Adrenal gland (tissue), 9 donors: ENCODE measurements at regions not wholly inside any gene's neighbourhood (a gene's known extent, or its start where the extent isn't known, plus 50 kb on each side); places are given as distances from the start of the nearest gene placed in this dataset.

Experiments used
- DNase-seq, 7 donors: peaks; one replicate each; pipeline ENCODE4 v3.0.0-alpha.2; 2019 to 2020
- H3K27ac ChIP-seq, 5 donors: fragments of 200-600 bp; sonication (generic) in 4 of 5; 1 replicate in 3 of 5; 2 replicates in 2 of 5; pipeline versions ENCODE4 v1.5.1 to v1.8.0; 2016 to 2020; ENCODE audit warnings: mild to moderate bottlenecking in 1 of 5
- H3K27me3 ChIP-seq: fragments of 200-600 bp; 2 replicates; pipeline ENCODE4 v1.8.0; 2021
- H3K36me3 ChIP-seq, 2 donors: fragments of 200-600 bp; replicated peaks in 1 of 2; 1 replicate in 1 of 2; 2 replicates in 1 of 2; pipeline versions ENCODE4 v1.5.1 to v1.8.0; 2018 to 2022
- H3K4me1 ChIP-seq, 2 donors: fragments of 200-600 bp; replicated peaks in 1 of 2; 1 replicate in 1 of 2; 2 replicates in 1 of 2; pipeline versions ENCODE4 v1.5.1 to v1.8.0; 2018 to 2021
- H3K4me3 ChIP-seq, 4 donors: fragments of 200-600 bp; sonication (generic) in 3 of 4; one replicate each; pipeline ENCODE4 v1.5.1; 2016 to 2018
- H3K9me3 ChIP-seq, 3 donors: fragments of 200-600 bp; sonication (generic) in 1 of 3; replicated peaks in 1 of 3; 1 replicate in 2 of 3; 2 replicates in 1 of 3; pipeline versions ENCODE4 v1.5.1 to v1.8.0; 2016 to 2021
- POLR2A ChIP-seq, 2 donors: fragments of 450-650 bp; IDR thresholded peaks; one replicate each; pipeline ENCODE4 v1.6.1; 2017; ENCODE audit warnings: antibody characterized with exemption in 2 of 2, mild to moderate bottlenecking in 2 of 2, moderate library complexity in 1 of 2
- WGBS, 4 donors: extraction: QIAGEN DNeasy Blood & Tissue Kit in 2 of 4; methylation state at CpG; one replicate each; pipeline versions ENCODE4 v1.1.5 to v1.1.7; 2013 to 2017; 5-methylcytosine and 5-hydroxymethylcytosine counted together
- intact Hi-C, 2 donors: fragments of 100-400 bp; cut with DNase I; formaldehyde crosslinking; loops; one replicate each; pipeline versions ENCODE4 v1.14.1 to v1.15.0; 2022 to 2023
- TF ChIP-seq, protein P1 (sequence below), 6 experiments: fragments of 450-650 bp in 4 of 6; fragments of 200-600 bp in 2 of 6; sonication (generic) in 1 of 6; IDR thresholded peaks; 1 replicate in 5 of 6; 2 replicates in 1 of 6; pipeline versions ENCODE4 v1.5.1 to v1.8.0; 2016 to 2021; ENCODE audit warnings: antibody characterized with exemption in 6 of 6, mild to moderate bottlenecking in 2 of 6, moderate library complexity in 1 of 6
- donor health status: healthy with polysubstance abuse.
- donor health status: Bipolar disorder and iron deficiency.
- donor health status: DM: yes; HTN: yes; CAD: no.
- donor health status: DM: no; HTN: no; CAD: no.
- donor health status: DM: no; HTN: no; CAD: no.

DNA sequence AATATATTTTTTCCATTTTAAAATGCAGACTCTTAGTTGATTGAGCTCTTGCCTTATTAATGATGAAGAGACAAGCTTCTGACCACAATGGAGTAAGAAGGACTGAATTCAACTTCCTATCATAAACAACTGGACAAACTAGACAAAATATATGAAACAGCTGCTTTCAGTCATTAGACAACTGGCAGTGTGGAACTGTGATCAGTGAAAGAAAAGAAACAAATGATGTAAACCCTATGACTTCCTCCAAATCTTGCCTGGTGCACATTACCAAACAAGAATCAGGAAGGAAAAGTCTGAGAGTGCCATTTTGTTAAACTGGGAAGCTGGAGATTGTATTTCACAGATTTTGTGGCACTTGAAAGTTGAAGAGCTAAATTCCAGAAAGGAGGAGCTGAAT, 154.7 kb upstream of the ATXN7L3B start:
- DNase-seq: no peak
- H3K27ac ChIP-seq: no peak overlapping the region
- TF ChIP-seq, protein P1, sequence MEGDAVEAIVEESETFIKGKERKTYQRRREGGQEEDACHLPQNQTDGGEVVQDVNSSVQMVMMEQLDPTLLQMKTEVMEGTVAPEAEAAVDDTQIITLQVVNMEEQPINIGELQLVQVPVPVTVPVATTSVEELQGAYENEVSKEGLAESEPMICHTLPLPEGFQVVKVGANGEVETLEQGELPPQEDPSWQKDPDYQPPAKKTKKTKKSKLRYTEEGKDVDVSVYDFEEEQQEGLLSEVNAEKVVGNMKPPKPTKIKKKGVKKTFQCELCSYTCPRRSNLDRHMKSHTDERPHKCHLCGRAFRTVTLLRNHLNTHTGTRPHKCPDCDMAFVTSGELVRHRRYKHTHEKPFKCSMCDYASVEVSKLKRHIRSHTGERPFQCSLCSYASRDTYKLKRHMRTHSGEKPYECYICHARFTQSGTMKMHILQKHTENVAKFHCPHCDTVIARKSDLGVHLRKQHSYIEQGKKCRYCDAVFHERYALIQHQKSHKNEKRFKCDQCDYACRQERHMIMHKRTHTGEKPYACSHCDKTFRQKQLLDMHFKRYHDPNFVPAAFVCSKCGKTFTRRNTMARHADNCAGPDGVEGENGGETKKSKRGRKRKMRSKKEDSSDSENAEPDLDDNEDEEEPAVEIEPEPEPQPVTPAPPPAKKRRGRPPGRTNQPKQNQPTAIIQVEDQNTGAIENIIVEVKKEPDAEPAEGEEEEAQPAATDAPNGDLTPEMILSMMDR (IDR thresholded peaks at IDR 0.05): no peak
- TF ChIP-seq POLR2A (IDR thresholded peaks at IDR 0.05): no peak
- no peak overlapping the region for H3K4me3 ChIP-seq
- H3K9me3 ChIP-seq: no peaks in the 10 kb centered on the region
- no peaks in the 10 kb centered on the region for H3K36me3 ChIP-seq
- intact Hi-C loops: no loop called here
- H3K4me1 ChIP-seq: no peaks in the 10 kb centered on the region
- no peaks in the 10 kb centered on the region for H3K27me3 ChIP-seq

GRCh38 chr12:74391283-74391682, 146.4 kb upstream of the ATXN7L3B start:
- H3K27ac ChIP-seq: no peak overlapping the region
- intact Hi-C loops: no loop called here
- no peaks in the 10 kb centered on the region for H3K9me3 ChIP-seq
- H3K36me3 ChIP-seq: no peaks in the 10 kb centered on the region
- H3K4me1 ChIP-seq: no peaks in the 10 kb centered on the region
- WGBS, 4 donors: 86 to 96% (median 90%) methylated on average over 6 to 7 of the region's 7 CpGs
- no peak overlapping the region for H3K4me3 ChIP-seq
- DNase-seq: no peak
- no peaks in the 10 kb centered on the region for H3K27me3 ChIP-seq
- TF ChIP-seq, protein P1 (IDR thresholded peaks at IDR 0.05): no peak
- TF ChIP-seq POLR2A (IDR thresholded peaks at IDR 0.05): no peak

- Histone ChIP-seq H3K4me3 (no peak overlapping the region), H3K27ac (no peak overlapping the region), H3K36me3 (no peaks in the 10 kb centered on the region), H3K27me3 (no peaks in the 10 kb centered on the region), H3K4me1 (no peaks in the 10 kb centered on the region), H3K9me3 (no peaks in the 10 kb centered on the region)
- TF ChIP-seq POLR2A (IDR thresholded peaks at IDR 0.05): no peak
- TF ChIP-seq, protein P1 (IDR thresholded peaks at IDR 0.05): no peak
- intact Hi-C loops: no loop called here
- DNase-seq: no peak
- WGBS, 4 donors: 65 to 72% (median 70%) methylated on average over 4 of the region's 4 CpGs
These were observed 144.4 kb upstream of the ATXN7L3B start for GRCh38 chr12:74393272-74393671.

- Histone ChIP-seq H3K36me3 (no peaks in the 10 kb centered on the region), H3K27ac (no peak overlapping the region), H3K4me1 (no peaks in the 10 kb centered on the region), H3K27me3 (no peaks in the 10 kb centered on the region), H3K9me3 (no peaks in the 10 kb centered on the region), H3K4me3 (no peak overlapping the region)
- DNase-seq: no peak
- intact Hi-C loops: no loop called here
- TF ChIP-seq, protein P1 (IDR thresholded peaks at IDR 0.05): no peak
- TF ChIP-seq POLR2A (IDR thresholded peaks at IDR 0.05): no peak
- 64 to 84% (median 76%) methylated on average over 1 of the region's 1 CpG for WGBS, 4 donors
These were observed 143.0 kb upstream of the ATXN7L3B start for GRCh38 chr12:74394647-74395046.
